ENCODE measurements at regions not wholly inside any gene's neighbourhood (a gene's known extent, or its start where the extent isn't known, plus 50 kb on each side); places are given as distances from the start of the nearest gene placed in this dataset.

DNA sequence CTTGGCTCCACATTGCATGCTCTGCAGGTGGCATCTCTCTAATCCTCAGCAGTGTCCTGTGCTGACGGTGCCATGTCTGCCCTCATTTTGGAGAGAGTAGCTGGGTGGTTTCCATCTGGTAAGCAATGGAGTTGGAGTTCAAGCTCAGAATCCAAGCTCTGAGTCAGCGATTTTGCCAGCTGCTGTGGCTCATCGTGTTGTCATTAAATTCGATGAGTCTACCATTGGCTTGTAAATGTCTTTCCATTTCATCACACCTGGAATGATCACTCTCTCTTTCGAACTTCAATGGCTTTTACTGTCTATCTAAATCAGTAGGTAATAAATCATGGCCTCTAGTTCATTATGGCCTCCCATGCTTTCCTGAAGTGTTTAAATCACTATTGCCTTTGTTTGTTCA is 378.5 kb upstream of the TSHZ2 start:
- DNase-seq (ENCODE audit: low read depth), result no peak
- H3K4me3 ChIP-seq (replicated peaks; ENCODE audit: low read depth, low read length), result no peak overlapping the region
- TF ChIP-seq, protein P1, sequence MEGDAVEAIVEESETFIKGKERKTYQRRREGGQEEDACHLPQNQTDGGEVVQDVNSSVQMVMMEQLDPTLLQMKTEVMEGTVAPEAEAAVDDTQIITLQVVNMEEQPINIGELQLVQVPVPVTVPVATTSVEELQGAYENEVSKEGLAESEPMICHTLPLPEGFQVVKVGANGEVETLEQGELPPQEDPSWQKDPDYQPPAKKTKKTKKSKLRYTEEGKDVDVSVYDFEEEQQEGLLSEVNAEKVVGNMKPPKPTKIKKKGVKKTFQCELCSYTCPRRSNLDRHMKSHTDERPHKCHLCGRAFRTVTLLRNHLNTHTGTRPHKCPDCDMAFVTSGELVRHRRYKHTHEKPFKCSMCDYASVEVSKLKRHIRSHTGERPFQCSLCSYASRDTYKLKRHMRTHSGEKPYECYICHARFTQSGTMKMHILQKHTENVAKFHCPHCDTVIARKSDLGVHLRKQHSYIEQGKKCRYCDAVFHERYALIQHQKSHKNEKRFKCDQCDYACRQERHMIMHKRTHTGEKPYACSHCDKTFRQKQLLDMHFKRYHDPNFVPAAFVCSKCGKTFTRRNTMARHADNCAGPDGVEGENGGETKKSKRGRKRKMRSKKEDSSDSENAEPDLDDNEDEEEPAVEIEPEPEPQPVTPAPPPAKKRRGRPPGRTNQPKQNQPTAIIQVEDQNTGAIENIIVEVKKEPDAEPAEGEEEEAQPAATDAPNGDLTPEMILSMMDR (IDR thresholded peaks at IDR 0.05; ENCODE audit: low read length, missing control alignments), result no peak

DNA sequence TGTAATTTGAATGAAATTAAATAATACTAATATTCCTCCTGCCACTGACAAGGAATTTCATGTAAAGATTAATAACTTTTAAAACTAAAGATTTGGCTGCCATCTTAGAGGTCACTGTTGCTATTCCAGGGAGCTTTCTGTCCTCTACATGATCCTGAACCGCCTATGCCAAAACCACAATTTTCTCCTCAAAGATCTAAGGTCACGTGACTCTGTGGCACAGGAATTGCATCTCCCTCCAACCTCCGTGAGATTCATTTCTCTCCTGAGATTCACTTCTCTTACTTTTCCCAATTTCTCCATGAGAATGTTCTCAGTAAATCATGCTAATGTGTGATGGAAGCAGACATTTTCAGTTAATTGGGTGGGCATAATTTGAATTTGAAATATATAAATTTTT is 379.6 kb upstream of the TSHZ2 start:
- no peak overlapping the region for H3K4me3 ChIP-seq (replicated peaks; ENCODE audit: low read depth, low read length)
- TF ChIP-seq, protein P1 (IDR thresholded peaks at IDR 0.05; ENCODE audit: low read length, missing control alignments), result no peak
- DNase-seq (ENCODE audit: low read depth), result no peak

DNA sequence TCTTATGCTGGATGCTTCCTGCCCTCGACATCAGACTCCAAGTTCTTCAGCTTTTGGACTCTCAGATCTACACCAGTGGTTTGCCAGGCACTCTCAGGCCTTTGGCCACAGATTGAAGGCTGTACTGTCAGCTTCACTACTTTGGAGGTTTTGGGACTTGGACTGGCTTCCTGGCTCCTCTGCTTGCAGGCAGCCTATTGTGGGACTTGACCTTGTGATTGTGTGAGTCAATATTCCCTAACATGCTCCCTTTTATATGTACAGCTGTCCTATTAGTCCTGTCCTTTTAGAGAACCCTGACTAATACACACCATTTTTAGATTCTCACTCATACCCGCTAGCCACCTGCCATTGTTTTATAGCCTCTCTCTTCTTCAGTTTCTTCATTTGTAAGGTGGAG is 382.1 kb upstream of the TSHZ2 start:
- DNase-seq (ENCODE audit: low read depth), result no peak
- no peak overlapping the region for H3K4me3 ChIP-seq (replicated peaks; ENCODE audit: low read depth, low read length)
- TF ChIP-seq, protein P1 (IDR thresholded peaks at IDR 0.05; ENCODE audit: low read length, missing control alignments), result no peak

DNA sequence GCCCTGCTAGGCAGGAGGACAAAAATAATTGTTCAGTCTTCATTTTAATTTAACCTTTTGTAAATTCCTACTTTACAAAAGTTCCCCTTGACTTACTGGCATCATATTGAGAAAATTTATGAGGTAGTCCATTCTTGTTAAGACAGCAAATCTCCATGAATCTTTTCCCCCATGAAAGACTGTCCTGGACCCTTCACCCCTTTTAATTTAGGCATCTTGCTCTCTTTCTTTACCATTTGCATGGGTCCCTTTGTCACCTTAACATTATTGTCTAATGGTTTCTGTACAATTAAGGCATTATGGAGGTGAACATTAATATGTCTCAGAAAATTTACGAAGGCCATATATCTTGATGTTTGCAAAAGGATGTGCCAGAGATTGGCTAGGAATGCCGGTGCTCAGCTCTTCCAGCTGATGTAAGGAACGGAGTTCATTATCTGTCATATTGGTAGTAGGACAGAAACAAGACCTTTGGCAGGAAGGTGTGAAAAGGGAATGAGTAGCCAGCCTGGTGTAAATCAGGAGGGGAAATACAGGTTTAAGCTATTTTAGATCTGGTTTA is 382.8 kb upstream of the TSHZ2 start:
- TF ChIP-seq, protein P1 (IDR thresholded peaks at IDR 0.05; ENCODE audit: low read length, missing control alignments), result no peak
- no peak overlapping the region for H3K4me3 ChIP-seq (replicated peaks; ENCODE audit: low read depth, low read length)
- no peak for DNase-seq (ENCODE audit: low read depth)

DNA sequence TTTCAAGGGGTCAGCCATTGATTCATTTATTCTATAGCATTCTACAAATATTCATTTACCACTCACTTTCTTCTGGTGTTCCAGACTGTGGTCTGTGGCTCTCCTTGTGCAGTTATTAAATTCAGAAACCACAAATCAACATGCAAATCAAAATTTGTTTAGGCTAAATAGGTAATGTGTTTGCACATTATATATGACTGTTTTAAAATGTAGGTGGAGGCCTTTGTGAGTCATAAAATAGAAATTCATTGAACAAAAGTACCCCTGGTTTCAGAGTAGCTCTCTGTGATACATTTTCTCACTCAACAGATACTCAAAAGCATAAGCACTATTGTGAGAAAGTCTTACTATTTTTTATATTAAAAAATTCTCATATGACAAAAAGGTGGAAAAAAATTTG is 385.5 kb upstream of the TSHZ2 start:
- DNase-seq (ENCODE audit: low read depth), result no peak
- no peak overlapping the region for H3K4me3 ChIP-seq (replicated peaks; ENCODE audit: low read depth, low read length)
- TF ChIP-seq, protein P1 (IDR thresholded peaks at IDR 0.05; ENCODE audit: low read length, missing control alignments), result no peak

DNA sequence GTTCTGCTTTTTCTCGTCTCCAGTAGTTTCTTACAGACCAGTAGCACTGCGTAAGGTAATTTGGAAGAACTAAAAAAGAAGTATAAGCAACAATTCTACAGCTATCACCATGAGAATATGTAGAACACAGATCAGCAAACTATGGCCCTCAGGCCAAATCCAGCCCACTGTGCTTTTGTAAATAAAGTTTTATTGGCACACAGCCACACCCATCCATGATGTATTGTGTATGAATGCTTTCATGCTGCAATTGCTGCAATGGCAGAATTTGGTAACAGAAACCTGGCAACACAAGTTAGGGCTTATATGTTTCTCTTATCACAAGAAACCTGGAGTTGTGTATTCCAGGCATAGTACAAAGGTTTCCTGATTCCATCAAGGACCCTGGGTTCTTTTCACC is 386.8 kb upstream of the TSHZ2 start:
- H3K4me3 ChIP-seq (replicated peaks; ENCODE audit: low read depth, low read length), result no peak overlapping the region
- TF ChIP-seq, protein P1 (IDR thresholded peaks at IDR 0.05; ENCODE audit: low read length, missing control alignments), result no peak
- DNase-seq (ENCODE audit: low read depth), result no peak

DNA sequence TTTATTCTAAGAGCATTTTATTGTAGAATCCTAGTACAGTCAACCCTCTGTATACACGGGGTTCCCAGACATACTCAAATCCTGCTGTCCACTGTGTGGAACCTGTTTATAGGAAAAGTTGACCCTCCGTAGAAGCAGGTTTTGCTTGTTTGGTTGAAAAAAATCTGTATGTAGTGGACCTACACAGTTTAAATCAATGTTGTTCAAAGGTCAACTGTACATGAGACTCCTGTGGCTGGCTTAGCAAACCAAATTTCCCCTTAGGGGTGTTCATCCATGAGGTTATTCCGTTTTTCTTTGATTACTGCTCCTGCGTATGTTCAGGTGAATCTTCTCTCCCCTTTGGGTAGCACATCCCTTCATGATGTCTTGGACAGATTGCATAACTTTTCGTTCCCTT is 387.0 kb upstream of the ZFP64 start:
- no peak overlapping the region for H3K4me3 ChIP-seq (replicated peaks; ENCODE audit: low read depth, low read length)
- DNase-seq (ENCODE audit: low read depth), result no peak
- TF ChIP-seq, protein P1 (IDR thresholded peaks at IDR 0.05; ENCODE audit: low read length, missing control alignments), result no peak
